HL-60/S4 (cell line): ENCODE measurements at regions not wholly inside any gene's neighbourhood (a gene's known extent, or its start where the extent isn't known, plus 50 kb on each side); places are given as distances from the start of the nearest gene placed in this dataset.

Experiments used
- in situ Hi-C: fragments of 300-500 bp; cut with MboI; formaldehyde crosslinking; loops from 2 replicates; pipeline ENCODE4 v1.14.3; 2022; ENCODE audit warnings: low sequenced_read_pairs

- in situ Hi-C loops, result no loop called here
Observed at GRCh38 chr7:13028036-13028824, 340.8 kb downstream of the ARL4A start.

- in situ Hi-C loops, result no loop called here
Observed at GRCh38 chr7:13028825-13029099, 341.3 kb downstream of the ARL4A start.

GRCh38 chr7:13031468-13031867 is 344.0 kb downstream of the ARL4A start:
- in situ Hi-C loops, result no loop called here

GRCh38 chr7:13032084-13032483 is 344.7 kb downstream of the ARL4A start:
- in situ Hi-C loops, result no loop called here

- in situ Hi-C loops, result no loop called here
Observed at GRCh38 chr7:13032576-13032975, 345.1 kb downstream of the ARL4A start.

GRCh38 chr7:13034693-13035092 is 347.3 kb downstream of the ARL4A start:
- in situ Hi-C loops, result no loop called here

- in situ Hi-C loops, result no loop called here
Observed at GRCh38 chr7:13035233-13035632, 347.8 kb downstream of the ARL4A start.

- in situ Hi-C loops, result no loop called here
Observed at GRCh38 chr7:13036256-13036780, 348.9 kb downstream of the ARL4A start.

GRCh38 chr7:13037216-13037615 is 349.8 kb downstream of the ARL4A start:
- in situ Hi-C loops, result no loop called here

GRCh38 chr7:13041368-13041988 is 354.0 kb downstream of the ARL4A start:
- in situ Hi-C loops, result no loop called here

GRCh38 chr7:13042605-13043236 is 355.3 kb downstream of the ARL4A start:
- in situ Hi-C loops, result no loop called here

- in situ Hi-C loops, result no loop called here
Observed at GRCh38 chr7:13044309-13044708, 356.9 kb downstream of the ARL4A start.

- in situ Hi-C loops, result no loop called here
Observed at GRCh38 chr7:13047061-13047460, 359.6 kb downstream of the ARL4A start.

- in situ Hi-C loops, result no loop called here
Observed at GRCh38 chr7:13049946-13050345, 362.5 kb downstream of the ARL4A start.

GRCh38 chr7:13050703-13051102 is 363.3 kb downstream of the ARL4A start:
- in situ Hi-C loops, result no loop called here

GRCh38 chr7:13055732-13056368 is 368.4 kb downstream of the ARL4A start:
- in situ Hi-C loops, result no loop called here

- in situ Hi-C loops, result no loop called here
Observed at GRCh38 chr7:13057462-13058200, 370.2 kb downstream of the ARL4A start.

GRCh38 chr7:13060173-13060572 is 372.7 kb downstream of the ARL4A start:
- in situ Hi-C loops, result no loop called here

GRCh38 chr7:13061115-13061514 is 373.7 kb downstream of the ARL4A start:
- in situ Hi-C loops, result no loop called here

- in situ Hi-C loops, result no loop called here
Observed at GRCh38 chr7:13062631-13063030, 375.2 kb downstream of the ARL4A start.

- in situ Hi-C loops, result no loop called here
Observed at GRCh38 chr7:13067036-13067435, 379.6 kb downstream of the ARL4A start.
